ENCODE measurements at regions not wholly inside any gene's neighbourhood (a gene's known extent, or its start where the extent isn't known, plus 50 kb on each side); places are given as distances from the start of the nearest gene placed in this dataset.
"Not testable (repeated sequence)": the region's sequence is repeated elsewhere in the genome, so short reads cannot be mapped to it uniquely, and the experiment has no call there.

GRCh38 chr4:106542609-106543008 is 174.0 kb upstream of the GIMD1 start:
- CTCF ChIA-PET, POLR2A ChIA-PET: not testable (repeated sequence)

GRCh38 chr4:106541253-106541652 is 172.7 kb upstream of the GIMD1 start:
- CTCF ChIA-PET: no interaction called here
- POLR2A ChIA-PET: no interaction called here

- CTCF ChIA-PET: no interaction called here
These were observed 162.2 kb upstream of the GIMD1 start for GRCh38 chr4:106530821-106531220.

GRCh38 chr4:106530024-106530361 is 161.4 kb upstream of the GIMD1 start:
- CTCF ChIA-PET: no interaction called here
- POLR2A ChIA-PET: no interaction called here

More at GRCh38 chr4:106530821-106531220, 162.2 kb upstream of the GIMD1 start:
- POLR2A ChIA-PET: no interaction called here

DNA sequence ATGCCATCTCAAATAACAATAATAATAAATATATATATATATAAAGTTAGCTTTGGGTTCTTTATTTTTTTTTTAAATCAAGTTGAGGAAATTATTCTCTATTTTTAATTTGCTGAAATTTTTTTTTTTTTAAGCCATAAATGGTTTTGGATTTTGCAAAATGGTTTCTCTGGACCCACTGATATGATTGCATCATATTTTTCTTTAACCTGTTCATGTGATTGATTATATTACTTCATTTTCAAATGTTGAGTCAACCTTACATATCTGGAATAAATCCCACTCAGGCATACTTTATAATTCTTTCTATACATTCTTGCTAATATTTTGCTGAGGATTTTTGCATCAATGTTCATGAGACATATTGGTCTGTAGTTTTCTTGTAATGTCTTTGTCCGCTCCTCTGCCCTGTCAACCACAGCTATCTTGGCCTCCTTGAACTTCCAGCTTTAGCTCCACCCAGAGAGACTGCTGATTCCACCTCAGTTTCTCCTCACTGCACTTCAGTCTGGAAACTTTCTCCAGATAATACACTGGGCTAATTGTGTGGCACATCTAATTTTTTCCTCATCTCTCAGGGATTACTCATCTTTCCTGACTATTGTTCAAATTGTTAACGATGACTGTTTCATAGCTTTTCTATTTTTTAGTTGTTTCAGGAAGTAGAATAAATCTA is 160.9 kb upstream of the GIMD1 start:
- POLR2A ChIA-PET: no interaction called here
- CTCF ChIA-PET: no interaction called here

GRCh38 chr4:106527316-106527715 is 158.7 kb upstream of the GIMD1 start:
- ChIA-PET CTCF (no interaction called here), POLR2A (no interaction called here)

DNA sequence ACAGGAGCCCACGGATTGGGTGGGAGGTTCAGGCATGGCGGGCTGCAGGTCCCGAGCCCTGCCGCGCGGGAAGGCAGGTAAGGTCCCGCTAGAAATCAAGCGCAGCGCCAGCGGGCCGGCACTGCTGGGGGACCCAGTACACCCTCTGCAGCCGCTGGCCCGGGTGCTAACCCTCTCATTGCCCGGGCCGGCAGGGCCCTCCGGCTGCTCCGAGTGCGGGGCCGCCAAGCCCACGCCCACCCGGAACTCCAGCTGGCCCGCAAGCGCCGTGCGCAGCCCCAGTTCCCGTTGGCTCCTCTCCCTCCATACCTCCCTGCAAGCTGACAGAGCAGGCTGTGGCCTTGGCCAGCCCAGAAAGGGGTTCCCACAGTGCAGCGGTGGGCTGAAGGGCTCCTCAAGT is 156.8 kb upstream of the GIMD1 start:
- POLR2A ChIA-PET, CTCF ChIA-PET: not testable (repeated sequence)

- CTCF ChIA-PET: not testable (repeated sequence)
These were observed 156.2 kb upstream of the GIMD1 start for GRCh38 chr4:106524772-106525171.

DNA sequence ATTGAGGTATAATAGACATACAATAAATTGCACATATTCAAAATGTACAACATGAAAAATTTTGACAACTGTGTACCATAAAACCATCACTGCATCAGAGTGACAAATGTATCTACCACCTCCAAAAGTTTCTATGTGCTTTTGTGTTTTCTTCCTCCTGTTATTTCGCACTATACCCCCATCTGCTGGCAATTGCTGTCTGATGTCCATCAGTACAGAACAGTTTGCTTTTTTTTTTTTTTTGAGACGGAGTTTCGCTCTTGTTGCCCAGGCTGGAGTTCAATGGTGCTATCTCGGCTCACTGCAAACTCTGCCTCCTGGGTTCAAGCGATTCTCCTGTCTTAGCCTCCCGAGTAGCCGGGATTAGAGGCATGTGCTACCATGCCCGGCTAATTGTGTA is 154.3 kb upstream of the GIMD1 start:
- CTCF ChIA-PET: no interaction called here
- POLR2A ChIA-PET: no interaction called here

More at GRCh38 chr4:106524772-106525171, 156.2 kb upstream of the GIMD1 start:
- POLR2A ChIA-PET: not testable (repeated sequence)

- CTCF ChIA-PET: no interaction called here
- POLR2A ChIA-PET: no interaction called here
These were observed 144.1 kb upstream of the GIMD1 start for GRCh38 chr4:106512706-106513105.

DNA sequence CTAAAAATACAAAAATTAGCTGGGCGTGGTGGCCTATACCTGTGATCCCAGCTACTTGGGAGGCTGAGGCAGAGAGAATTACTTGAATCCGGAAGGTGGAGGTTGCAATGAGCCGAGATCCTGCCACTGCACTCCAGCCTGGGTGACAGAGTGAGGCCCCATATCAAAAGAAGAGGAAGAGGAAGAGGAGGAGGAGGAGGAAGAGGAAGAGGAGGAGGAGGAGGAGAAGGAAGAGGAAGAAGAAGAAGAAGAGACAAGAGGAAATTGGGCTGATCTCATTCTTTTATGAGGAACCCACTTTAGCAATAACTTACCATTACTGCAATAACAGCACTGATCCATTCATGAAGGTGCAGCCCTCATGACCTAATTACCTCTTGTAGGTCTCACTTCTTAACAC is 138.9 kb upstream of the GIMD1 start:
- CTCF ChIA-PET: no interaction called here

GRCh38 chr4:106503116-106504050 is 134.8 kb upstream of the GIMD1 start:
- ChIA-PET POLR2A (no interaction called here), CTCF (interaction anchor here (0.6 kb wide), 1 partner anchor 620 kb away, joined by 3 read pairs; no protein-coding TSS in a partner anchor)

More for the DNA sequence above, 138.9 kb upstream of the GIMD1 start:
- POLR2A ChIA-PET: no interaction called here

DNA sequence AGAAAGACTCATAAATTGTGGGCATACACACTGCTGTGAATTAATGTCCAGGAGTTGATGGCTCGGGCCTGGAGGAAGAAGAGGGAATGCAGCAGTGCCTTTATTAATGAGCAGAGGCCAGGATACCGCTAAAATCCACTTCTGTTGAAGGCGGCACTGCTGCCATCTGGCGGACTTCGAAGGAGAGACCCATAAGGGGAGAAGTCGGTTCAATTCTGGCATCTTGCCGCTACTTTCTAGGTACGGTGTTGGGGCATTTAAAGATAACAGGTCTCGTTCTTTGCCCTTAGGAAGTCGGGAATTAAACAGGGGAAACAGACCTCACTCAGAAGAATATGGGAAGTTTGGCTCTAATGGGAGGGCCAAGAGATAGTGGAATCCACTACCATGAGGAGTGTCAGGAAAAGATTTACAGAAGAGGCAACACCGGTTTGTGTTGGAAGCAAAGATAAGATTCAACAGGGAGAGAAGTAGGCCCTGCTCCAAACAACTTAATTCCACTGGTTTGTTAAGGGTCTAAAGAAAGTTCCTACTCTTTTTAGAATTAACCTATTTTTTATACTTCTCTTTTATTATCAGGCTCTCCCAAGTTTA is 133.6 kb upstream of the GIMD1 start:
- ChIA-PET CTCF (no interaction called here), POLR2A (no interaction called here)

GRCh38 chr4:106497271-106497670 is 128.7 kb upstream of the GIMD1 start:
- POLR2A ChIA-PET: no interaction called here
- CTCF ChIA-PET: no interaction called here

GRCh38 chr4:106496061-106496460 is 127.5 kb upstream of the GIMD1 start:
- CTCF ChIA-PET: no interaction called here
- POLR2A ChIA-PET: no interaction called here

- ChIA-PET POLR2A (no interaction called here), CTCF (no interaction called here)
These were observed 126.9 kb upstream of the GIMD1 start for GRCh38 chr4:106495476-106495875.

DNA sequence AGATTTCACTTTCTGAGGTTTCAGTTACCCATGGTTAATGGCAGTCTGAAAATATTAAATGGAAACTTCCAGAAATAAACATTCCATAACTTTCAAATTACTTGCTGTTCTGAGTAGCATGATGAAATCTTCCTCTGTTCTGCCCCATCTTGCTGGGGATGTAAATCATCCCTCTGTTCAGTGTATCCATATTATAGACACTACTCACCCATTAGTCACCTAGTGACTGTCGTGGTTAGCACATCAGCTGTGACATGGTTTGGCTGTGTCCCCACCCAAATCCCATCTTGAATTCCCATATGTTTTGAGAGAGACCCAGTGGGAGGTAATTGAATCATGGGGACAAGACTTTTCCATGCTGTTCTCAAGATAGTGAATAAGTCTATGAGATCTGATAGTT is 125.5 kb upstream of the GIMD1 start:
- POLR2A ChIA-PET: no interaction called here
- CTCF ChIA-PET: no interaction called here

DNA sequence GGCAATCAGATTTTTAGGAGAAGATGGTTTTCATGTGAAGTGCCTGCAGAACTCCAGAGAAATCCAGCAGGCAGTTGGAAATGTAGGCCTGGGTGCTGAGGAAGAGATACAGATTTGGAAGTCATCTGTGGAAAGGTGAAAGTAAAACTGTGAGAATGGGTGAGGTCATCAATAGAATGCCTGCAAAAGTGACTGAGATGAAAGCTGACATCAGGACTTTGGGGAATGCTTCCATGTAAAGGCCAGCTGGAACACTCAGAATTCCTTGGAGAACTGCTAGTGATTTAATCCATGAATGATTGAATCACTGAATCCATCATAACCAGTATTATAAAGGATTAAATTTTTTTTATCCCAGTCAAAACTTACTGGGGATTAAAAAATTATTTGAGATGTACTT is 124.5 kb upstream of the GIMD1 start:
- POLR2A ChIA-PET: no interaction called here
- CTCF ChIA-PET: no interaction called here

DNA sequence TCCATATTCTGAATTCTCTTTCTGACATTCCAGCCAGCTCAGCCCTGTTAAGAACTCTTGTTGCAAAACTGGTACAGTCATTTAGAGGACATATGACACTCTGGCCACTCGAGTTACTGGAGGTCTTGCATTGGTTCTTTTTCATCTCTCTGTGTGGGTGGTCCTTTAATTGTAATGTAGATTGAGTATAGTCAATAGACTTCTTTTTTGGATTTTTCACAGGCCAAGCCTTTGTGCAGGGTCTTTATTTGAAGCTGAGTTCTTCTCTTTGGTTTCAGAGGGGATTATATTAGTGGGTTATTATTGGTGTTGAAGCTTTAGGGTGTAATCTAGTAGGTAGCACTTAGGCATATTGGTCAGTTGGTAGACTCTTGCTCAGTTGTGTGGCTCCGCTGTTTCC is 118.0 kb upstream of the GIMD1 start:
- ChIA-PET POLR2A (no interaction called here), CTCF (no interaction called here)

GRCh38 chr4:106481801-106482200 is 113.2 kb upstream of the GIMD1 start:
- POLR2A ChIA-PET: no interaction called here
- CTCF ChIA-PET: no interaction called here

- POLR2A ChIA-PET: no interaction called here
- CTCF ChIA-PET: no interaction called here
These were observed 109.6 kb upstream of the GIMD1 start for GRCh38 chr4:106478152-106478551.
